ENCODE measurements at regions not wholly inside any gene's neighbourhood (a gene's known extent, or its start where the extent isn't known, plus 50 kb on each side); places are given as distances from the start of the nearest gene placed in this dataset.

- no peak overlapping the region for H3K4me3 ChIP-seq (ENCODE audit: low read depth, low read length)
- no peak for DNase-seq (ENCODE audit: low read depth)
- TF ChIP-seq, protein P1, sequence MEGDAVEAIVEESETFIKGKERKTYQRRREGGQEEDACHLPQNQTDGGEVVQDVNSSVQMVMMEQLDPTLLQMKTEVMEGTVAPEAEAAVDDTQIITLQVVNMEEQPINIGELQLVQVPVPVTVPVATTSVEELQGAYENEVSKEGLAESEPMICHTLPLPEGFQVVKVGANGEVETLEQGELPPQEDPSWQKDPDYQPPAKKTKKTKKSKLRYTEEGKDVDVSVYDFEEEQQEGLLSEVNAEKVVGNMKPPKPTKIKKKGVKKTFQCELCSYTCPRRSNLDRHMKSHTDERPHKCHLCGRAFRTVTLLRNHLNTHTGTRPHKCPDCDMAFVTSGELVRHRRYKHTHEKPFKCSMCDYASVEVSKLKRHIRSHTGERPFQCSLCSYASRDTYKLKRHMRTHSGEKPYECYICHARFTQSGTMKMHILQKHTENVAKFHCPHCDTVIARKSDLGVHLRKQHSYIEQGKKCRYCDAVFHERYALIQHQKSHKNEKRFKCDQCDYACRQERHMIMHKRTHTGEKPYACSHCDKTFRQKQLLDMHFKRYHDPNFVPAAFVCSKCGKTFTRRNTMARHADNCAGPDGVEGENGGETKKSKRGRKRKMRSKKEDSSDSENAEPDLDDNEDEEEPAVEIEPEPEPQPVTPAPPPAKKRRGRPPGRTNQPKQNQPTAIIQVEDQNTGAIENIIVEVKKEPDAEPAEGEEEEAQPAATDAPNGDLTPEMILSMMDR (IDR thresholded peaks at IDR 0.05; ENCODE audit: low read depth, low read length, missing control alignments), result no peak
Measured at GRCh38 chr1:56403321-56403720, 176.0 kb downstream of the PLPP3 start.

- no peak for DNase-seq (ENCODE audit: low read depth)
- TF ChIP-seq, protein P1 (IDR thresholded peaks at IDR 0.05; ENCODE audit: low read depth, low read length, missing control alignments), result no peak
- H3K4me3 ChIP-seq (ENCODE audit: low read depth, low read length), result no peak overlapping the region
Measured at GRCh38 chr1:56401191-56401590, 178.2 kb downstream of the PLPP3 start.

DNA sequence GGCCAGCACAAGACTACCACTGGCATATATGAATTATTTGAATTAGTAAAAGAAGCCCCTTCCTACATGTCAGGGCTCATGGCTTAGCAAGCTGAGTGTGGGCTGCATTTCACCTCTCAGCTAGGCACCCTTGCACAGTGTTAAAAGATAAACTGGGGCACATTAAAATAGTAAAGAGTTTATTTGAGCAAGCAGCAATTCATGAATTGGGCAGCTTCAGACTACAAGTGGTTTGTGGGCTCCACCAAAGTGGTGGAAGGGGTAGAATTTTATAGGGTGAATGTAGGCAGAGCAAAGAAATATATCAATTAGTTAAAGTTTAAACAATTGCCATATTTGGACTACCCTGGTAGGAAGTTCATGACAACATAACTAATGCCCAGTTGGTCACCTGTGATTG lies 178.8 kb downstream of the PLPP3 start:
- H3K4me3 ChIP-seq (ENCODE audit: low read depth, low read length), result no peak overlapping the region
- TF ChIP-seq, protein P1 (IDR thresholded peaks at IDR 0.05; ENCODE audit: low read depth, low read length, missing control alignments), result no peak
- no peak for DNase-seq (ENCODE audit: low read depth)

GRCh38 chr1:56399795-56400194 lies 179.6 kb downstream of the PLPP3 start:
- no peak overlapping the region for H3K4me3 ChIP-seq (ENCODE audit: low read depth, low read length)
- TF ChIP-seq, protein P1 (IDR thresholded peaks at IDR 0.05; ENCODE audit: low read depth, low read length, missing control alignments), result no peak
- no peak for DNase-seq (ENCODE audit: low read depth)

DNA sequence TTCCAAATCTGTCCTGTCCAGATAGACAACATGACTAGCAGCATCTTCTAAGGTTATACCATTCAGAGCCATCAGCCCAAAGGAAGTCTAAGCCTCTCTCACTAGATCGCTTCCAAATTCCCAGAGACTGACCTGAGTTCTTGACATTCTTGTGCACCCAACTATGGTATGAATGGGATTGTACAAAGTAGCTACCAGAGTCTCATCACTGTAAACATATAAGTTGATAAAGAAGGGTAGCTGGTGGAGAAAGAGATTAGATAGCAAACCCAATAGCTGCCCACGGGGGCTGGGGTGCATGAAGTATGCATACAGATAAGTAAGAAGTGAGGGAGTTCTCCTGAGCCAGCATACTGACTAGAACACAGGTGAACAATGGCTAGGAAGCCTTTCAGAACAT lies 180.0 kb downstream of the PLPP3 start:
- DNase-seq (ENCODE audit: low read depth), result no peak
- H3K4me3 ChIP-seq (ENCODE audit: low read depth, low read length), result no peak overlapping the region
- TF ChIP-seq, protein P1 (IDR thresholded peaks at IDR 0.05; ENCODE audit: low read depth, low read length, missing control alignments), result no peak

- TF ChIP-seq, protein P1 (IDR thresholded peaks at IDR 0.05; ENCODE audit: low read depth, low read length, missing control alignments), result no peak
- no peak for DNase-seq (ENCODE audit: low read depth)
- no peak overlapping the region for H3K4me3 ChIP-seq (ENCODE audit: low read depth, low read length)
Measured at GRCh38 chr1:56397811-56398231, 181.5 kb downstream of the PLPP3 start.

DNA sequence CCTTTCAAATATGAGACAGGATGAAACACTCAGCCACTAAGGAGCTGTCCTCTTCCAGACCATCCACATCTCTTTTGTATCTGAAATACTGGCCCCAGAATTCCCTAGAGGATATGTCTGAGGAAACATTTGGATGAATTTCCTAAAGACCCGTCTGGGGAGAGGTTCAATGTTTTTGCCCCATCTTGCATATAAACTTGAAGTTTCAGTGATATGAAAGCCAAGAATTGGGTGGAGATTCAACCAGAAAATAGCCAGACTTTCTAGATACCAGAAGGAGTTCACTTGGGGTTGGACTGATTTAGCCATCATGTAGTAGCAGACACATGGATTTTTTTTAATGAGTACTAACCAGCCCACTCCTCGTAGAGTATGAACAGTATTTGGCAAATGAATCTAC lies 182.0 kb downstream of the PLPP3 start:
- H3K4me3 ChIP-seq (ENCODE audit: low read depth, low read length), result no peak overlapping the region
- no peak for DNase-seq (ENCODE audit: low read depth)
- TF ChIP-seq, protein P1 (IDR thresholded peaks at IDR 0.05; ENCODE audit: low read depth, low read length, missing control alignments), result no peak

Data from GM12864 (cell line).